ENCODE measurements at regions not wholly inside any gene's neighbourhood (a gene's known extent, or its start where the extent isn't known, plus 50 kb on each side); places are given as distances from the start of the nearest gene placed in this dataset.
"Not testable (repeated sequence)": the region's sequence is repeated elsewhere in the genome, so short reads cannot be mapped to it uniquely, and the experiment has no call there.

DNA sequence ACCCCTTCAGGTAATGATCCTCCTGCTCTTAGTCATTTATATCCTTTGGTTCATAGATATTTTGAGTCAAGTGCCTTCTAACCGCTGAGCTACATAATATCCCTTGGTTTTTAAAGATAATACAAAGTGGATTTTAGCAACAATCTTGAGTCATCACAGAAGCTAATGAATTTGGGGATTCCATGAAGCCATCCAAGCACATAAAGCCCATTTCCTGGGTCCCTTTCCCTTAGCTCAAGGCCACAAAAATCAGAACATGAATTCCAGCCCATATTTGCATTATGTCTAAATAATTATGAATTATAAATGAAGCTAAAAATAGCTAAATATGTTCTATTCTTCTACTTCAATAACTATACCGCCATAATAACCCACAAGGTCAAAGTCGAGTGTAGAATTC, 572.1 kb upstream of the ZNF337 start:
- TF ChIP-seq, protein P1, sequence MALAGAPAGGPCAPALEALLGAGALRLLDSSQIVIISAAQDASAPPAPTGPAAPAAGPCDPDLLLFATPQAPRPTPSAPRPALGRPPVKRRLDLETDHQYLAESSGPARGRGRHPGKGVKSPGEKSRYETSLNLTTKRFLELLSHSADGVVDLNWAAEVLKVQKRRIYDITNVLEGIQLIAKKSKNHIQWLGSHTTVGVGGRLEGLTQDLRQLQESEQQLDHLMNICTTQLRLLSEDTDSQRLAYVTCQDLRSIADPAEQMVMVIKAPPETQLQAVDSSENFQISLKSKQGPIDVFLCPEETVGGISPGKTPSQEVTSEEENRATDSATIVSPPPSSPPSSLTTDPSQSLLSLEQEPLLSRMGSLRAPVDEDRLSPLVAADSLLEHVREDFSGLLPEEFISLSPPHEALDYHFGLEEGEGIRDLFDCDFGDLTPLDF (CRISPR knock-in tag; IDR thresholded peaks at IDR 0.05) = not testable (repeated sequence)
- TF ChIP-seq YY1 (IDR thresholded peaks at IDR 0.05; ENCODE audit: borderline replicate concordance in 1 of 3, control insufficient read depth in 1 of 3, extremely low read depth in 1 of 3, insufficient read depth in 3 of 3, insufficient read length in 1 of 3, insufficient replicate concordance in 2 of 3, low read depth in 1 of 3, low read length in 2 of 3); ZNF436 (CRISPR knock-in tag; IDR thresholded peaks at IDR 0.05); HDAC2 (IDR thresholded peaks at IDR 0.05); ZNF830 (CRISPR knock-in tag; IDR thresholded peaks at IDR 0.05); EP300 (IDR thresholded peaks at IDR 0.05; ENCODE audit: low read length): not testable (repeated sequence)
- TF ChIP-seq, protein P2, sequence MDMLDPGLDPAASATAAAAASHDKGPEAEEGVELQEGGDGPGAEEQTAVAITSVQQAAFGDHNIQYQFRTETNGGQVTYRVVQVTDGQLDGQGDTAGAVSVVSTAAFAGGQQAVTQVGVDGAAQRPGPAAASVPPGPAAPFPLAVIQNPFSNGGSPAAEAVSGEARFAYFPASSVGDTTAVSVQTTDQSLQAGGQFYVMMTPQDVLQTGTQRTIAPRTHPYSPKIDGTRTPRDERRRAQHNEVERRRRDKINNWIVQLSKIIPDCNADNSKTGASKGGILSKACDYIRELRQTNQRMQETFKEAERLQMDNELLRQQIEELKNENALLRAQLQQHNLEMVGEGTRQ (CRISPR knock-in tag; IDR thresholded peaks at IDR 0.05) = not testable (repeated sequence)
